ENCODE measurements at regions not wholly inside any gene's neighbourhood (a gene's known extent, or its start where the extent isn't known, plus 50 kb on each side); places are given as distances from the start of the nearest gene placed in this dataset.

DNA sequence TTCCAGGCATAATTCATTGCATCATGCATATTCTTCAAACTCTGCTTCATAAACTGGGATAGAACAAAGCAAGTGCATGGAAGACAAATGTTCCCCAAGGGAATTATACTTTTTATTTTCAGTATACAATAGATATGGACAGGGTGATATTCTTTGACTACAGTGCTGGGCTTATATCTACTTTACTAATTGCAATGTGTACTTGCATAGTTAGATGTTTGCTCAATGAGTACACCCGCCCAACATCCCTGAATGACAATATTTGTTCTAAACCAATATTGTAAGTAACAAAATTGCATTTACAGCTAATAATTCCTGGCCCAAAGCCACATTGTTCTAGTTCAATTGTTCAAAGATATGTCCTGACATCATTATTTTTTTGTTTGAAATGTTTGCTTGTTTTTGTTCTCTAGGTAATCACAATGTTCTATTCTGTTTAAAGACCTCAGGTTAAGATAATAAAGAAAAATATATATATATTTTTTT, 171.4 kb downstream of the PTN start:
- no peak for DNase-seq

DNA sequence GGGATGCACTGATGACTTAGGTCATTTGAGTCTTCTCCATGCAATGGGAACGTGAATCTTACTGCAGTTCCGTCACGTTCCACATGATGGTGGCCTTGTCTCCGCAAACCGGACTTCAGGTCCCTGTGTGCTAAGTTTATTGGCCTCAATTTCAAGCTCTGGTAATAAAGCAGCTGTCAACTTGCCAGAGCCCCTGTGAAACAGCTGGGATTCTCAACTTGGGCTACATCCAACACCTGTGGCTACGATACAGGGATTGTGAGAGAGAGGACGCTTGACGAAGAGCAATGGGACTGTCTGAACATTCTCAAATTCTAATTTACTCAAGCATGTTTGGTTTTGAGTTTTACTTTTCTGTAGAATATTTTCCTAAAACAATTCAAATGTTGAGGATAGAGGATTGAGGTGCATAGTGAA, 174.2 kb downstream of the PTN start:
- DNase-seq = peak; percentile 99

DNA sequence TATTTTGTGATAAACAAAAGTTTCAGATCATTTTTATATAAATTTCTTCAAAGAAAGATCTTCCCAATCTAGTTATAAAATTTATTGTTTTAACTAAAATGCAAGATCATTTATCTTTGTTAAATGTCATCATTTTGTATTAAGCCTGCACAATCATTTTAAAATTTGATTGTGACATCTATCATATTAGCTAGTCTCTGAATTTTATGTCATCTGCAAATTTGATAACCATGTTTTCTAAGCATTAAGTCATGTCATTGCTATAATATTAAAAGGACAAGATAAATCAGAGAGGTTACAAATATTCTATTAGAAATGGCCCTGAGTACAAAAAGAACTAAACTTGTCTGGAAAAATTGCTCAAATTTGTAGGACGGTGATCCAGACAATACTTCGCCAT, 175.9 kb downstream of the PTN start:
- DNase-seq = no peak

DNA sequence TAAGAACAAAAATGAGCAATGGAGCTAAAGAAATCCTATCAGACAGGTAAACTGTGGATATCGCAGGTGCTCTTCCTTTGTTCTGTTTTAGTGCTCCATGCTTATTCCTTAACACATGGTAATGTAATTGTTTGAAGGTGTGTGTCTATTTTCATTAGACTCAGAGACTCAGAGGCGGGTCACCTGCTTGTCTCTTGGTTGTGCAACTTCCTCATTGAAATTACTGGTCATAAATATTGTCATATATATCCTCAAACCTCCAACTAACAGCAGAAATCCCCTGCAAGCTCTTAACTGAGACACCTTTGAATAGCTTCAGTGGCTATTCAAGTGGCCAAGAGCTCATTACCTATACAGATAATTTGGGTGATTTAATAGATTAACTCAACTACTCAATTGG, 177.2 kb downstream of the PTN start:
- no peak for DNase-seq

DNA sequence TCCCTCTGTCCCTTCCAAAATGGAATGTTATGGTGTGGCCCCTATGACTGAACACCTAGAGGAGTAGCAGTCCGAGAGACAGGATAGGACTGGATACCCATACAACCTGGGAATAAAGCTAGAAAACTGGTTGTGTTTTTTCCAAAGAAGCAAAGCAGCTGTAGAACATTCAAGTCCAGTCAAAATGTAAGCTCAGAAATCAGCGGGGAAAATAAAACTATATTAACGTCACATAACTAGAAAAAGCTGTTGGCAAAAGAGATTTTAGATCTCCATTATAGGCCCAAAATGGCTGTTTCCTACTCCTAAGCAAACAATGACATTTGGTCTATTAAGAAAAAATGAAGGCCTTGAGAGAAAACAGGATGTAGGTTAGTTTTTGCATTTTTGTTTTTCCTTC, 177.7 kb downstream of the PTN start:
- DNase-seq = no peak

DNA sequence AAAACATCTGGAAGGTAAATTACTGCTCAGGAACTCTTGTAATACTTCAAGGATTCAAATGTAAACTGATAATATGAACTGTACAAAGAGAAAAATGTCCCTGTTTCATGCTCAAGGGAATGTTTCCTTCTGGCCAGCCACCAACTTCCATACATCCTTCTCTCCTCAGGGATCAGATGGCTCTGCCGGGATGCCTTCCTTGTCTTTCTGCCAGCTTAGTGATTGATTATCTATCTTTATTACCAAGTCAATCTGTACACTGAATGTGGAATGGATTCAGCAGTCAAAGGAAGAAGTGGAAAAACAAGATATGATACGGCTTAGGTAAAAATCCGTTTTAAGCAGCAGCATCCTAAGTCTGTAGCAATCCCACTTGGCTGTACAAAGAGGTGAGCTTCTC, 178.3 kb downstream of the PTN start:
- no peak for DNase-seq

DNA sequence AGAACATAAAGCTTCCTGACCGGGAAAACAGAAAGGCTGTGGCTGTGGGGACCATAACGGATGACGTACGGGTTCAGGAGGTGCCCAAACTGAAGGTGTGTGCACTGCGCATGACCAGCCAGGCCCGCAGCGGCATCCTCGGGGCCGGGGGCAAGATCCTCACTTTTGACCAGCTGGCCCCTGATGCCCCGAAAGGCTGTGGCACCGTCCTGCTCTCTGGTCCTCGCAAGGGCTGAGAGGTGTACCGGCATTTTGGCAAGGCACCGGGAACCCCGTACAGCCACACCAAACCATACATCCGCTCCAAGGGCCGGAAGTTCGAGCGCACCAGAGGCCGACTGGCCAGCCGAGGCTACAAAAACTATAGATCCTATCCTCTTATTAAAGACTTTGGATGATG, 179.3 kb downstream of the PTN start:
- no peak for DNase-seq

DNA sequence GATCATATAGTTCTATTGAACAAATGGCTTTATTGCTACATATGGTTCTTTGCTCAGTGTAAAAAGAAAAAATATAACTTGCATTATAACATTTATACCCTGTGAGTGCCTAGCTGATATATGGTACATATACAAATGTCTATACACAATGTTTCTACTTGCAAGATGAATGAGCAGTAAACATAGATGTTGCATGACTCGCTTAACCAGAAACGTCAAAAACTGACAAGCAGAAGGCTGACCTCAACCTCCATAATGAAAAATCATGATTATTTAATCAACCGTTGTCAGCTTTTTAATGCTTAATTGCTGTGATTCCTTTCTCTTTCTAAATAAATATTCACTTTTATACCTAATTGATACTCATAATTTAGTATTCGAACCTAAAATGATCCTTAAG, 183.3 kb downstream of the PTN start:
- DNase-seq = no peak

DNA sequence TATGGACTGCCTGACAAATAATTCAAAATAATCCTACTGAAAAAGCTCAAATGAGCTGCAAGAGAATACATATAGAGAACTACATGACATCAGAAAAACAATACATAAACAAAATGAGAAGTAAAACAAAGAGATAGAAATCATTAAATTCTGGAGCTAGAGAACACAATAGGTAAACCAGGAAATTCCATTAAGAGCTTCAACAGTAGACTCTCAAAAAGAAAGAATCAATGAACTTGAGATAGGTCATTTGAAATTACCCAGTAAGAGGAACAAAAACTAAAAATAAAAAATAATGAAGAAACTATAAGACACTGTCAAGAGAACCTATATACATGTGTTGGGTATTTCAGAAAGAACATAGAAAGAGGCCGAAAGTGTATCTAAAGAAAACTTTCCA, 186.3 kb downstream of the PTN start:
- no peak for DNase-seq

DNA sequence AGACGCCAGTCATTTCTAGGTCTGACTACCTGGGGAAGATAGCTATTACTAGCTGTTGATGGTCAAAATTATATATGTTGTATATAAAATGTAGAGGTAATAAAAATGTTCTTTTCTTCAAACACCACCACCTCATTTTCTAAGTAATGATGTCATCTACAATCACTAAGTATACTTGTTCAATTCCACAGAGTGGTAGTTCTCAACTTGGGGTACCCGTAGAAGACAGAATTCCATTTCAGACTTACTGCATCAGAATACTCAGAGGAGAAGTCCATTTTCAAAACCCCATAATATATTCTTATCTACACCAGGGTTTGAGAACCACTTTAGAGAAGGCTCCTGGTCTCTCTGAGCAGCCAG, 191.9 kb downstream of the PTN start:
- no peak for DNase-seq

DNA sequence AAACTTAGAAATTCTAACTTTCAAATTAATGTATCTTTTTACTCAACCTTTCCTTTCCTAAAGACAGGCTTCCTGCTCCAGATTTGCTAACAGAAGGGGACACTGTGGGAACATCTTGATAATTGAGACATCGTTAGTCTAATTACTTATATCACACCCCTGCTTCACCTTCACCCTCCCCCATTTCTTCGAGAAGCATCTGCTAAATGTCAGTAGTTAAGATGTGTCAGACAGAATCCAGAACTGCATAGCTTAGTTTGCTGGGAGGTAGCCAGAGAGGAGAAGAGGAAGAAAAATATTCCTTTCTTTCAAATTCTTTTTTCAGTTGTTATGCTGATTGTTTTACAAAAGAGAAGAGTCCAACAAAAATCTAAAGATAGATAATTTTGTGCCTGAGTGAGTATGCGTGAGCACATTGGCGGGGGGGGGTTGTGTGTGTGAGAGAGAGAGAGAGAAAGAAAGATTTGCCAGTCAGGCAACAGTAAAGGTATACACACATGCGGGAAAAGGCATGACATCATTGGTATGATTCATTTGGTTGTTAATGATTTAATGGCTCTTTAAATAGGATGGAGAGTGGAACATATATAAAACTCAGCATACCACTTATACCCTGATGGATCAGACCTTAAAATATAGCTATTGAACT, 192.4 kb downstream of the PTN start:
- DNase-seq = no peak

DNA sequence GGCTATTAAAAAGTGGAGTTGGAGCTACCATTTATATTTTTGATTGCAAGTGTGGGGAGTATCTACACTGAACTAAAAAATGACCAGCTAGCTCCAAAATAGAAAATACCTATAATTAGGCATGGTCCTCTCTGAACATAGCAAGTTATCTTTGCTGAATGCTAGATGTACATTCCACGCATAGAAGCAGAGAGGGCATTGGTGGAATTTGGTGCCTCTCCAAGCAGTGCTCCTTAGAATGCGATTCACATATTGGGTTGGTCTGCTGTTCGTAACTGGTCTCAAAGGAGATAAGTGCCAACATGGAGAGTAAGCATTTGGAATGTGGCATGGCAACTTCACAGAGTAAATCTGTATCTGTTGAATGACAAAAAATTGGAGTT, 196.2 kb downstream of the PTN start:
- no peak for DNase-seq

DNA sequence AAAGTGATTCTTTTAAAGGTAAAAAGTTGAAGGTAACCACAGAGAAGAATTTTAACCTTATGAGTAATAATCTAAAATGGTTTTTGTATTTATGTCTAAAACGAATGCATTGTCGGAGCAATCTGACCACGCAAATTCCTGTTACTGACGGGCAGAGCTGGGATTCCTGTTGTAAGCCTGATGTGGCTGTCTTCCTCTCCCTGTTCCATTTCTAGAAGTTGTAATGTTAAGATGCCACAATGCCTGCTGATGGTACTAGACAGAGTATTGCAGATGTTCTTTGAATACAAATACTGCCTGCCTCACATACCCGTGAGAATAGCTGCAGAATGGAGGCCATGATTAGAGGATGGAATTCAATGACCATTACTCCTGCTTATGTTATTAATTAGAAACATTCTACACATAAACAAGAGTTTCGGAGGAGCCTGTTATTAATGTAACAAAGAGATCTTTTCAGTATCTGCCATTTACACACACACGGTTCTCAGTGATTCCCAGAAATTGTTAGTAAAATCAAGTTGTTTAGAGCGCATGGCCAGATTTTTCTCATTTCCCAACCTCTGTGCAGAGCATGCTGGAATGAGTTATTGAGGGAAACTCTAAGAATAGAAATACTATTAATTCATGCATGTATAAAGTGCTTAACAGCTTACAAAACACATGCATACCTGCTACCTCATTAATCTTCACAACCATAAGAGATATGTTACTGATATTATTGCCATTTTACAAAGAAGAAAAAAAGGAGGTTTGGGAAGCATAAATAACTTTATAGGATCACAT, 196.8 kb downstream of the PTN start:
- DNase-seq = no peak

DNA sequence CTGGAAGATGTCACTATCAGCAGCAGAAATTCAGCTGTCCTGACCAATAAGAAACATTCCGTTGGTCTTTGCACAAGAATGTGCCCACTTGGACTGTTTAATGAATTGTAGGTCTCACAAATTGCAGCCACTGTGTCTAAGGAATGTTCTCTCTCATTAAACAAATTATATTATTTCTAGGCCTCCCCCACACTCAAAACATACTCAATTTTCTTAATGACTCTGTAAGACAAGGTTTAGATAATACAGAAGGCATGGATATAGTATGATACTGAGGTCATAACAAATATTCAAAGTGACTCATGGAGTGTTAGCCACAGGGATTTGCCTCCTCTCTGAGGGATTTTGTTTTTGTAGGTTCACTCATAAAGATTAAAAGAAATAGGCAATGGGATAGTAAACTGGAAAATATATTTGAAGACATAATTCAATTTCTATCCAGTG, 197.5 kb downstream of the PTN start:
- DNase-seq = no peak

DNA sequence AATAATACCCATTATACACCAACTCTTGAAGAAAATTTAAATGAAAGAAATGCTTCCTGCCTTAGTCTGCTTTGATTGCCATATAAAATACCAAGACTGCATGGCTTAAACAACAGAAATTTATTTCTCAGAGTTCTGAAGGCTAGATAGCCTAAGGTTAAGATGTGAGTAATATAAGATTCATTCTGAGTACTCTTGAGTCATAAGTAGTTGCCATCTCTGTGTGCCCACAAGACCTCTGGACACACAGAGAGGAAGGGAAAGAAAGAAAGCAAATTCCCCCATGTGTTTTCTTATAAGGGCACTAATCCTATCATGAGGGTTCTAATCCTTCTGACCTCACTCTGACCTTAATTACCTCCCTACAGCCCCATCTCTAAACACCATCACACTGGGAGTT, 201.2 kb downstream of the PTN start:
- no peak for DNase-seq

DNA sequence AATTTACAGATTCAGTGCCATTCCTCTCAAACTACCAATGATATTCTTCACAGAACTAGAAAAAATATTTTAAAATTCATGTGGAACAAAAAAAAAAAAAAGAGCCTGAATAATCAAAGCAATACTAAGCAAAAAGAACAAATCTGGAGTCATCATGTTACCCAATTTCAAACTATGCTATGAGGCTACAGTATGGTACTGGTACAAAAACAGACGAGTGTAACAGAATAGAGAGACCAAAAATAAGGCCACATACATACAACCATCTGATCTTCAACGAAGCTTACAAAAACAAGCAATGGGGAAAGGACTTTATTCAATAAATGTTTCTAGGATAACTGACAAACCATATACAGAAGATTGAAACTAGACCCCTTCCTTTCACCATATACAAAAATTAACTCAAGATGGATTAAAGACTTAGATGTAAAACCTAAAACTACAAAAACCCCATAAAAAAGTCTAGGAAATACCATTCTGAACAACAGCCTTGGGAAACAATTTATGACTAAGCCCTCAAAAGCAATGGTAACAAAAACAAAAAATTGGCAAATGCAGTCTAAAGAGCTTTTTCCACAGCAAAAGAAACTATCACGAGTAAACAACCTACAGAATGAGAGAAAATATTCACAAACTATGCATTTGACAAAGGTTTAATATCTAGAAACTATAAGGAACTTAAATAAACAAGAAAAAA, 207.7 kb downstream of the PTN start:
- no peak for DNase-seq

DNA sequence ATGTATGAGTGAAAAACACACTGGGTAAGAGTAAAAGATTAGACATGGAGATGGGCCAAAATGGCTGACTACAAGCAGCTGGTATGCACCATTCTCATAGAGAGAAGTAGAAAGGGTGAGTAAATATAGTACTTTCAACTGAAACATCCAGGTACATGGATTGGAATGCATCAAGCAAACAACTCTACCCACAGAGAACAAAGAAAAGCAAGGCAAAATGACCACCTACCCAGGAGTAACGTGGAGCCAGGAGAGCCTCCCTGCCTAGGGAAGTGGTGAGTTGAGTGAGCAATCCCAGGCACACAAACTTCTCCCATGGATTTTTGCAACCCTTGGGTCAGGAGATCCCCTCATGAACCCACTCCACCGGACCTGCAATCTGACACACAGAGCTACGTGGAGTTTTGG, 212.8 kb downstream of the PTN start:
- DNase-seq = no peak

DNA sequence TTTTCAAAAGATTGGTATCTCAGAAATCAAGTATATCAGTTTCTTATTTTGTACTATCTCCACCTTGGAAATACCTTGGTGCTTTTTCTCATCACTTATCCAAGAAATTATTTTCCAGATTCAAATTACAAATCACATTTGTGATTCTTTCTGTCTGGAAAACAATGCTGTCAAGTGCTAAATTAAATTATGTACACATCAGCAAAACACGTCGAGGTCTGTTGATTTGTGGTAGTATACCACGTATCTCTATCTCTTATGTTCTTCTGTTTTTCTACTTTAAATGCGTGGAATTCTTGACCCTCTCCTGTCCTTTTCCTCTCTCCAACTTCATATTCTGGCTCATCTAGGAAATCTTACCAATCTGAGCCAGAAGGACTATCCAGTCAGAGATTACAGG, 214.5 kb downstream of the PTN start:
- DNase-seq = no peak

DNA sequence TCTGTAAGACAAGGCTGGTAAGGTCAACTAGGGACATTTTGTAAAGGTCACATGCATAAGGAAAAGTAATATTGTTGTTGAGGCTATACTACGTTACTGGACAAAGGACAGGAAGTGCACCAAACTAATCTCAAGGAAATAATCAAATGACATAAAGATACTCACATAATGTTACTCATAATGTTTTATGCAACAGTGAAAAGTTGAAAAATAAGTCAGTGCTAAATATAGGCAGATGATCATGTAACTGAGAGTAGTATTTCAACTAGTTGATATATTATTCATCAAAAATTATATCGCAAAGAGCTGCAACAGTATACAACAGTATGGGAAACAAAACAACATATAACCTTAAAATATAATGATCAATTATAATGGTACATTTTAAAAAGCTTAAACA, 215.7 kb downstream of the PTN start:
- no peak for DNase-seq

DNA sequence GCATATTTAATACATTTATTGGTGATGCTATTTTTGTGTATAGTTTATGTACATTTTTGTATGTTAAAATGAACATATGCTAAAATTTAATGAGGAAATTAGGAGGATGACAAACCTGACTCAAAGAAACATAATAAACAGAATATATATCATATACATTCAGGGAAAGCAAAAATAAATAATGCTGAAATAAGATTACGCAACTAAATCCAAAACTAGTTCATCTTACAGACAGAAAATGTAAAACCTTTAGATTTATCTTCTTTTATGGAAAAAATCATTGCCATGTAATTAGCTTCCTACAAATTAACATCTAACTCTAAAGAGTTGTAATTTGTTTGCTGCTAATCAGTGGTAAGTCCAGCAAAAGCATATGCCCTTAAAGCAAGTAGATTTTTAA, 216.5 kb downstream of the PTN start:
- no peak for DNase-seq

DNA sequence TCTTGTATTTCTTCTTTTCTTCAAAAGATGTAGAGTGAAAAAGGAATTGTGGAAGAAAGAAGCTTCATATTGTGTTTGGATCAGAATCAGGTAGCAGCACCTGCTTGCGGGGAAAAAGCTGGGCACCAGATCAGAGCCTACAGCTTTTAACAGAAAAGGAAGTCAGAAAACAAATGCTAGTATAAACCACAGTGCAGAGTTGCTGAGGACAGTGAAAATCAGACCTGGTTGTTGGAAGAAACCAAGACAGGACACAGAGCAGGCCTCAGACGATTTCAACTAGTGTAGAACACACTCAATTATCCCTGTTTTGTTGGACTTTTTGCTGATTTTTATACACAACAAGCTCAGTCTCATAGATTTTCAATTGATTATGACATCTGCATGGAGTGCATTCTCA, 221.4 kb downstream of the PTN start:
- no peak for DNase-seq

DNA sequence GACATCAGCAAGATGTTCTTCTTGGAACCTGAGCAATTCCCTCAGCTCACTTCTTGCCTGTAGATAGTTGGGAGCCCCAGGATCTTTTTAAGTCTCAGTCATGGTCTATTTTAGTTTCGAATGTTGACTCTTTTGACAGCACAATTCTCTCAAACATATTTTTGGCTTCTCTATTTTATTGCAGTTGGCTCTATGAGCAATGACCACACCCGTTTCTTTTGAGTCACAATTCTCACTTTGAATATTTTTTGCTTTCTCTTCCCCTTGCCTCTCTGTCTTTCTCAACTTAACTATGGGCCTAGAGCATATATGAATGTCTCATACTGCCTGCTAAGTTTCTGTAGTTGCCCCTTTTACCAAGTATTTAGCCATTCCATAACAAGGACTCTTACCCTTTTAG, 222.8 kb downstream of the PTN start:
- DNase-seq = no peak

DNA sequence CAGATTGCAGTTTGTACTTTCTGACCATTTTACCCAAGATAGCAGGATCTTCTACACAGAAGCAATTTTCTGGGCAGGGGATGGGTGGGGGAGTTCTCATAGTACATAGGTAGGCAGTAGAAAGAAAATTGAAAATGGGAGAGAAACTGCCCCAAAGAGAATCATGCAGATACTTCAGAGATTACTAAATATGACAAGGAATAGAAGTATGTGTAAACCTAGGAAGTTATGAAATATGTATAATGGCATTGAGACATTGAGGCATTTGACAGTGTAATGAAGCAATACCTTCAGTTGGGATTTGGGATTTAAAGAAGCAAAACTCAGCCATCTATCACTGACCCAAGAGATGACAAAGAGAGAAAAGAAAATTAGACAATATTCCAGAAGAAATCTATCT, 233.0 kb downstream of the PTN start:
- no peak for DNase-seq

DNA sequence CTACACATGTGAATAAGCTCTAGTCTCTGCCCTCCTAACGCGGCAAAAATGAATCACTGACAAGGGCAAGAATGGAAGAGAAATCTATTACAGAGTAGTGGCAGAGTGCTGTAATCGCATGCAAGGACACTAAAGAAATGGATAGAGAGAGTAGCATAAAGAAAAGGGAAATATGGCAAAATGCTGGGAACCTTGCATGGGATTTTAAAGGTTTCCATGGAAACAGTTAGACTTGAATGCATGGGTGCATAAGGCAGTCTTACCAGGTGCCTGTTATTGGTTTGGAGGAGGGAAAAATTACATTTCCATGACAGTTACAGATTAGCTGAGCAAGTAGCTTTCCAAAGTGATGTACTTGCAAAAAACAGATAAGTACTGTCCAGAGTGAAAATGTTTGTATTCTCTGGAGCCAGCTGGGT, 233.4 kb downstream of the PTN start:
- DNase-seq = no peak

Data from NCI-H1092 treated with DMSO at 0.1 percent for 48 hours (cell line).